Mesendoderm (in vitro differentiated cells): ENCODE measurements at regions not wholly inside any gene's neighbourhood (a gene's known extent, or its start where the extent isn't known, plus 50 kb on each side); places are given as distances from the start of the nearest gene placed in this dataset.

Experiments used
- DNase-seq: peaks from one replicate; pipeline ENCODE4 v3.0.0; 2013
- H2AK5ac ChIP-seq: 2 replicates; pipeline ENCODE4 v1.6.1; 2013; ENCODE audit warnings: low read length, inconsistent platforms
- H2BK120ac ChIP-seq: 2 replicates; pipeline ENCODE4 v1.6.1; 2013; ENCODE audit warnings: low read depth, mild to moderate bottlenecking, low read length, moderate library complexity, mixed read lengths
- H2BK15ac ChIP-seq: replicated peaks from 2 replicates; pipeline ENCODE4 v1.6.1; 2013; ENCODE audit warnings: low read depth, mild to moderate bottlenecking, moderate library complexity
- H2BK5ac ChIP-seq: 2 replicates; pipeline ENCODE4 v1.6.1; 2013; ENCODE audit warnings: low read length, inconsistent platforms
- H3K18ac ChIP-seq: 2 replicates; pipeline ENCODE4 v1.6.1; 2013; ENCODE audit warnings: mild to moderate bottlenecking, low read length, mixed read lengths
- H3K23ac ChIP-seq: one replicate; pipeline ENCODE4 v1.6.1; 2013; ENCODE audit warnings: low read length
- H3K27ac ChIP-seq: 2 replicates; pipeline ENCODE4 v1.5.1; 2013; ENCODE audit warnings: low read depth, mild to moderate bottlenecking, inconsistent platforms, low read length, moderate library complexity
- H3K27me3 ChIP-seq: 2 replicates; pipeline ENCODE4 v1.6.1; 2013; ENCODE audit warnings: low read length, control low read depth, mild to moderate bottlenecking, inconsistent platforms; ENCODE audit not compliant: insufficient read depth, poor library complexity
- H3K36me3 ChIP-seq: 2 replicates; pipeline ENCODE4 v1.6.1; 2013; ENCODE audit warnings: low read length, inconsistent platforms; ENCODE audit not compliant: control insufficient read depth, insufficient read depth
- H3K4ac ChIP-seq: one replicate; pipeline ENCODE4 v1.6.1; 2013; ENCODE audit warnings: low read depth, mild to moderate bottlenecking, low read length, moderate library complexity
- H3K4me1 ChIP-seq: 2 replicates; pipeline ENCODE4 v1.6.1; 2013; ENCODE audit warnings: low read depth, low read length, inconsistent platforms; ENCODE audit not compliant: control insufficient read depth
- H3K4me2 ChIP-seq: 2 replicates; pipeline ENCODE4 v1.6.1; 2013; ENCODE audit warnings: low read length
- H3K4me3 ChIP-seq: 2 replicates; pipeline ENCODE4 v1.5.1; 2013; ENCODE audit warnings: mild to moderate bottlenecking, low read length
- H3K56ac ChIP-seq: one replicate; pipeline ENCODE4 v1.6.1; 2013; ENCODE audit warnings: low read length
- H3K79me1 ChIP-seq: 2 replicates; pipeline ENCODE4 v1.6.1; 2013; ENCODE audit warnings: low read length, inconsistent platforms
- H3K79me2 ChIP-seq: 2 replicates; pipeline ENCODE4 v1.6.1; 2013; ENCODE audit warnings: mild to moderate bottlenecking, low read length; ENCODE audit not compliant: control insufficient read depth, insufficient read depth
- H3K9ac ChIP-seq: 2 replicates; pipeline ENCODE4 v1.6.1; 2013; ENCODE audit warnings: low read length, inconsistent platforms
- H4K5ac ChIP-seq: one replicate; pipeline ENCODE4 v1.6.1; 2013; ENCODE audit warnings: low read length
- H4K8ac ChIP-seq: one replicate; pipeline ENCODE4 v1.6.1; 2013; ENCODE audit warnings: low read depth, mild to moderate bottlenecking, control low read depth, low read length, moderate library complexity
- WGBS: extraction: QIAGEN DNeasy Blood & Tissue Kit; methylation state at CpG from one replicate; pipeline ENCODE4 v1.1.7; 2013; ENCODE audit warnings: low lambda C conversion rate, missing lambda C conversion rate; ENCODE audit not compliant: insufficient coverage; ENCODE audit errors: extremely low coverage; 5-methylcytosine and 5-hydroxymethylcytosine counted together

- H3K79me2 ChIP-seq = no peaks in the 10 kb centered on the region
- no peaks in the 10 kb centered on the region for H3K79me1 ChIP-seq
- no peak overlapping the region for H3K4me2 ChIP-seq
- no peak overlapping the region for H4K8ac ChIP-seq
- H3K4me1 ChIP-seq = no peaks in the 10 kb centered on the region
- H3K56ac ChIP-seq = no peak overlapping the region
- H3K4ac ChIP-seq = no peak overlapping the region
- no peaks in the 10 kb centered on the region for H3K27me3 ChIP-seq
- WGBS = no CpG with 5 or more reads among the region's 2 CpGs
- no peak overlapping the region for H3K18ac ChIP-seq
- no peak overlapping the region for H2AK5ac ChIP-seq
- H3K36me3 ChIP-seq = no peaks in the 10 kb centered on the region
- H3K9ac ChIP-seq = no peak overlapping the region
- H2BK120ac ChIP-seq = no peak overlapping the region
- no peak overlapping the region for H2BK15ac ChIP-seq
- H3K27ac ChIP-seq = no peak overlapping the region
- H4K5ac ChIP-seq = no peak overlapping the region
- H3K4me3 ChIP-seq = no peak overlapping the region
- no peak overlapping the region for H3K23ac ChIP-seq
- no peak overlapping the region for H2BK5ac ChIP-seq
- DNase-seq = no peak
These were observed 1191.7 kb upstream of the CDH6 start for GRCh38 chr5:30001826-30002225.

GRCh38 chr5:30000231-30000630, 1193.3 kb upstream of the CDH6 start:
- no peak overlapping the region for H3K4me2 ChIP-seq
- H3K4ac ChIP-seq = no peak overlapping the region
- H3K4me3 ChIP-seq = no peak overlapping the region
- no peak overlapping the region for H2BK120ac ChIP-seq
- H3K9ac ChIP-seq = no peak overlapping the region
- H3K56ac ChIP-seq = no peak overlapping the region
- no peaks in the 10 kb centered on the region for H3K36me3 ChIP-seq
- H2BK5ac ChIP-seq = no peak overlapping the region
- no peak for DNase-seq
- no peak overlapping the region for H4K8ac ChIP-seq
- H3K23ac ChIP-seq = no peak overlapping the region
- H3K18ac ChIP-seq = no peak overlapping the region
- no peaks in the 10 kb centered on the region for H3K79me2 ChIP-seq
- no peak overlapping the region for H4K5ac ChIP-seq
- H3K27ac ChIP-seq = no peak overlapping the region
- H3K4me1 ChIP-seq = no peaks in the 10 kb centered on the region
- H3K79me1 ChIP-seq = no peaks in the 10 kb centered on the region
- H2BK15ac ChIP-seq = no peak overlapping the region
- no peak overlapping the region for H2AK5ac ChIP-seq
- H3K27me3 ChIP-seq = no peaks in the 10 kb centered on the region

GRCh38 chr5:29995154-29995553, 1198.3 kb upstream of the CDH6 start:
- Histone ChIP-seq H3K4ac (no peak overlapping the region), H3K9ac (no peak overlapping the region), H3K79me1 (no peaks in the 10 kb centered on the region), H2BK5ac (no peak overlapping the region), H3K56ac (no peak overlapping the region), H4K5ac (no peak overlapping the region), H2AK5ac (no peak overlapping the region), H3K4me1 (no peaks in the 10 kb centered on the region), H2BK120ac (no peak overlapping the region), H3K27ac (no peak overlapping the region), H3K36me3 (no peaks in the 10 kb centered on the region), H3K18ac (no peak overlapping the region), H3K79me2 (no peaks in the 10 kb centered on the region), H3K4me2 (no peak overlapping the region), H4K8ac (no peak overlapping the region), H3K27me3 (no peaks in the 10 kb centered on the region), H3K23ac (no peak overlapping the region), H2BK15ac (no peak overlapping the region), H3K4me3 (no peak overlapping the region)
- WGBS = no CpG with 5 or more reads among the region's 1 CpG
- no peak for DNase-seq

- H3K9ac ChIP-seq = no peak overlapping the region
- H3K4me3 ChIP-seq = no peak overlapping the region
- no peak for DNase-seq
- H3K4me2 ChIP-seq = no peak overlapping the region
- H2BK15ac ChIP-seq = no peak overlapping the region
- no peak overlapping the region for H3K4ac ChIP-seq
- no peaks in the 10 kb centered on the region for H3K27me3 ChIP-seq
- no peaks in the 10 kb centered on the region for H3K4me1 ChIP-seq
- H2AK5ac ChIP-seq = no peak overlapping the region
- H2BK120ac ChIP-seq = no peak overlapping the region
- H3K56ac ChIP-seq = no peak overlapping the region
- no peak overlapping the region for H4K8ac ChIP-seq
- H3K18ac ChIP-seq = no peak overlapping the region
- no peaks in the 10 kb centered on the region for H3K79me2 ChIP-seq
- no peak overlapping the region for H3K23ac ChIP-seq
- WGBS = no CpG with 5 or more reads among the region's 3 CpGs
- no peak overlapping the region for H3K27ac ChIP-seq
- no peaks in the 10 kb centered on the region for H3K36me3 ChIP-seq
- H4K5ac ChIP-seq = no peak overlapping the region
- H2BK5ac ChIP-seq = no peak overlapping the region
- no peaks in the 10 kb centered on the region for H3K79me1 ChIP-seq
These were observed 1199.0 kb upstream of the CDH6 start for GRCh38 chr5:29994519-29994918.

GRCh38 chr5:29993286-29993685, 1200.2 kb upstream of the CDH6 start:
- Histone ChIP-seq H3K4me2 (no peak overlapping the region), H4K8ac (no peak overlapping the region), H3K36me3 (no peaks in the 10 kb centered on the region), H3K27me3 (no peaks in the 10 kb centered on the region), H2BK15ac (no peak overlapping the region), H3K56ac (no peak overlapping the region), H3K79me1 (no peaks in the 10 kb centered on the region), H3K4me3 (no peak overlapping the region), H2BK5ac (no peak overlapping the region), H3K23ac (no peak overlapping the region), H4K5ac (no peak overlapping the region), H2AK5ac (no peak overlapping the region), H2BK120ac (no peak overlapping the region), H3K4ac (no peak overlapping the region), H3K9ac (no peak overlapping the region), H3K18ac (no peak overlapping the region), H3K27ac (no peak overlapping the region), H3K4me1 (no peaks in the 10 kb centered on the region), H3K79me2 (no peaks in the 10 kb centered on the region)
- no peak for DNase-seq
- no CpG with 5 or more reads among the region's 3 CpGs for WGBS

GRCh38 chr5:29992248-29992647, 1201.2 kb upstream of the CDH6 start:
- H3K18ac ChIP-seq = no peak overlapping the region
- H3K9ac ChIP-seq = no peak overlapping the region
- no peak overlapping the region for H2BK5ac ChIP-seq
- no peak overlapping the region for H2BK15ac ChIP-seq
- no peak overlapping the region for H4K8ac ChIP-seq
- H3K4me3 ChIP-seq = no peak overlapping the region
- no peak overlapping the region for H3K56ac ChIP-seq
- no peak overlapping the region for H2BK120ac ChIP-seq
- no peak overlapping the region for H4K5ac ChIP-seq
- no peak overlapping the region for H3K4me2 ChIP-seq
- DNase-seq = no peak
- H3K36me3 ChIP-seq = no peaks in the 10 kb centered on the region
- H3K79me1 ChIP-seq = no peaks in the 10 kb centered on the region
- no peak overlapping the region for H3K23ac ChIP-seq
- H2AK5ac ChIP-seq = no peak overlapping the region
- H3K27me3 ChIP-seq = no peaks in the 10 kb centered on the region
- no peaks in the 10 kb centered on the region for H3K4me1 ChIP-seq
- H3K4ac ChIP-seq = no peak overlapping the region
- no peak overlapping the region for H3K27ac ChIP-seq
- H3K79me2 ChIP-seq = no peaks in the 10 kb centered on the region
- no CpG with 5 or more reads among the region's 1 CpG for WGBS
